Astrocyte of the cerebellum (primary cell): ENCODE measurements at regions not wholly inside any gene's neighbourhood (a gene's known extent, or its start where the extent isn't known, plus 50 kb on each side); places are given as distances from the start of the nearest gene placed in this dataset.
"Not testable (repeated sequence)": the region's sequence is repeated elsewhere in the genome, so short reads cannot be mapped to it uniquely, and the experiment has no call there.

Experiments
- DNase-seq: peaks from one replicate; pipeline ENCODE4 v3.0.0-alpha.2; 2011; ENCODE audit warnings: low read depth
- H3K4me3 ChIP-seq: 2 replicates; pipeline ENCODE4 v1.5.1; 2011; ENCODE audit warnings: mild to moderate bottlenecking, low read depth, low read length, moderate library complexity
- CTCF ChIP-seq: IDR thresholded peaks from 2 replicates; pipeline ENCODE4 v1.5.1; 2012; ENCODE audit warnings: low read length, low read depth, moderate library complexity, mild to moderate bottlenecking; ENCODE audit errors: missing control alignments
- in situ Hi-C: cut with HindIII; loops from 2 replicates; pipeline ENCODE4 v1.10.0; 2017; ENCODE audit warnings: low sequenced_read_pairs

GRCh38 chr4:111330786-111331185 lies 707.9 kb upstream of the PITX2 start:
- H3K4me3 ChIP-seq = no peak overlapping the region
- no peak for TF ChIP-seq CTCF
- in situ Hi-C loops = no loop called here
- no peak for DNase-seq

- no peak for TF ChIP-seq CTCF
- no peak overlapping the region for H3K4me3 ChIP-seq
- in situ Hi-C loops = no loop called here
- no peak for DNase-seq
Observed at GRCh38 chr4:111334361-111334760, 711.5 kb upstream of the PITX2 start.

GRCh38 chr4:111337186-111337876 lies 714.5 kb upstream of the PITX2 start:
- H3K4me3 ChIP-seq, DNase-seq, in situ Hi-C loops: not testable (repeated sequence)

- H3K4me3 ChIP-seq = no peak overlapping the region
- in situ Hi-C loops = no loop called here
- DNase-seq = no peak
- no peak for TF ChIP-seq CTCF
Observed at GRCh38 chr4:111359602-111360001, 736.7 kb upstream of the PITX2 start.

GRCh38 chr4:111360906-111361305 lies 738.0 kb upstream of the PITX2 start:
- in situ Hi-C loops = no loop called here
- H3K4me3 ChIP-seq = no peak overlapping the region
- TF ChIP-seq CTCF = no peak
- DNase-seq = no peak

- H3K4me3 ChIP-seq = no peak overlapping the region
- peak; percentile 12 for DNase-seq
- in situ Hi-C loops = no loop called here
- TF ChIP-seq CTCF = no peak
Observed at GRCh38 chr4:111362941-111363361, 740.1 kb upstream of the PITX2 start.

- in situ Hi-C loops, H3K4me3 ChIP-seq: not testable (repeated sequence)
Observed at GRCh38 chr4:111377880-111378279, 755.0 kb upstream of the PITX2 start.

GRCh38 chr4:111388561-111388960 lies 756.7 kb upstream of the FAM241A start:
- no peak for DNase-seq
- no peak overlapping the region for H3K4me3 ChIP-seq
- in situ Hi-C loops = no loop called here
- TF ChIP-seq CTCF = no peak

More at GRCh38 chr4:111377880-111378279, 755.0 kb upstream of the PITX2 start:
- not testable (repeated sequence) for DNase-seq
